Endothelial cell of umbilical vein (primary cell): ENCODE measurements at regions not wholly inside any gene's neighbourhood (a gene's known extent, or its start where the extent isn't known, plus 50 kb on each side); places are given as distances from the start of the nearest gene placed in this dataset.

Source experiments
- BruUV-seq: library from RNA; stranded (reverse); fragments of 400-500 nt; replicated peaks from 2 replicates; lab custom pipeline; 2021; lab: Mats Ljungman, UMichigan
- CTCF ChIA-PET: fragments of 300-600, 350-600 bp; sonication (Branson Sonifier 250); formaldehyde crosslinking; loops from one replicate; lab custom pipeline; 2021; ENCODE audit warnings: antibody characterized with exemption, inconsistent platforms; lab: Charles Lee
- POLR2A ChIA-PET: fragments of 300-600, 350-600 bp; sonication (Branson Sonifier 250); formaldehyde crosslinking; loops from one replicate; lab custom pipeline; 2021; ENCODE audit warnings: antibody characterized with exemption, inconsistent platforms; lab: Charles Lee
- DNase-seq: peaks from one replicate; pipeline ENCODE4 v3.0.0-alpha.2; 2011; ENCODE audit warnings: low read depth, low spot score
- FAIRE-seq: peaks from 2 replicates; lab custom pipeline; 2011; peaks lifted over from hg19 to GRCh38; lab: Jason Lieb, UNC
- H2AFZ ChIP-seq: 2 replicates; pipeline ENCODE4 v1.6.0; 2012; ENCODE audit warnings: low read depth, low read length, control low read depth, inconsistent platforms
- H3K27ac ChIP-seq: 2 replicates; pipeline ENCODE4 v1.5.1; 2011; ENCODE audit warnings: low read depth, mild to moderate bottlenecking, control low read depth, low read length, moderate library complexity; ENCODE audit not compliant: insufficient read depth
- H3K27me3 ChIP-seq, 2 experiments: 2 replicates each; pipeline versions ENCODE4 v1.6.0 to v1.6.1; 2011; ENCODE audit warnings: low read length in 2 of 2, mixed read lengths in 1 of 2; ENCODE audit not compliant: control insufficient read depth in 2 of 2, insufficient read depth in 2 of 2
- H3K36me3 ChIP-seq, 2 experiments: 2 replicates in 1 of 2; 3 replicates in 1 of 2; pipeline ENCODE4 v1.5.1; 2011; ENCODE audit warnings: low read length in 2 of 2, mild to moderate bottlenecking in 1 of 2, moderate library complexity in 1 of 2; ENCODE audit not compliant: control insufficient read depth in 2 of 2, insufficient read depth in 2 of 2; ENCODE audit errors: extremely low read depth in 1 of 2
- H3K4me1 ChIP-seq: 3 replicates; pipeline ENCODE4 v1.5.1; 2011; ENCODE audit warnings: mild to moderate bottlenecking, low read length; ENCODE audit not compliant: control insufficient read depth, insufficient read depth; ENCODE audit errors: extremely low read depth
- H3K4me2 ChIP-seq: 2 replicates; pipeline ENCODE4 v1.6.1; 2011; ENCODE audit warnings: low read length, control low read depth, mixed read lengths; ENCODE audit not compliant: insufficient read depth
- H3K4me3 ChIP-seq, 3 experiments: fragments of 200-600 bp in 1 of 3; sonication (generic), shearing (Covaris generic) in 1 of 3; replicated peaks in 1 of 3; 2 replicates each; pipeline ENCODE4 v1.5.1; 2011 to 2016; ENCODE audit warnings: control low read depth in 3 of 3, low read length in 3 of 3, mild to moderate bottlenecking in 2 of 3, inconsistent platforms in 1 of 3, low read depth in 1 of 3, moderate library complexity in 1 of 3; ENCODE audit not compliant: insufficient read depth in 1 of 3
- H3K79me2 ChIP-seq: 2 replicates; pipeline ENCODE4 v1.6.0; 2012; ENCODE audit warnings: low read length, inconsistent platforms; ENCODE audit not compliant: control insufficient read depth, insufficient read depth
- H3K9ac ChIP-seq: replicated peaks from 2 replicates; pipeline ENCODE3; 2011; ENCODE audit warnings: low read length, control low read depth; ENCODE audit not compliant: insufficient read depth; ENCODE audit errors: extremely low read depth
- H3K9me1 ChIP-seq: replicated peaks from 3 replicates; pipeline ENCODE4 v1.6.0; 2011; ENCODE audit warnings: mild to moderate bottlenecking, low read length; ENCODE audit not compliant: control insufficient read depth, insufficient read depth; ENCODE audit errors: extremely low read depth
- H3K9me3 ChIP-seq: replicated peaks from 2 replicates; pipeline ENCODE4 v1.5.1; 2012; ENCODE audit warnings: low read length, inconsistent platforms; ENCODE audit not compliant: control insufficient read depth, insufficient read depth
- H4K20me1 ChIP-seq: replicated peaks from 2 replicates; pipeline ENCODE3; 2011; ENCODE audit warnings: mild to moderate bottlenecking, low read length; ENCODE audit not compliant: control insufficient read depth, insufficient read depth; ENCODE audit errors: extremely low read depth
- CTCF ChIP-seq, 2 donors: IDR thresholded peaks; 1 replicate in 1 of 2; 2 replicates in 1 of 2; pipeline ENCODE4 v1.5.1; 2011; ENCODE audit warnings: low read length in 2 of 2, mild to moderate bottlenecking in 2 of 2, moderate library complexity in 2 of 2, control low read depth in 1 of 2, inconsistent platforms in 1 of 2, low read depth in 1 of 2; ENCODE audit not compliant: insufficient read depth in 1 of 2; ENCODE audit errors: extremely low read depth in 1 of 2
- EZH2 ChIP-seq: IDR thresholded peaks from 2 replicates; pipeline ENCODE4 v1.6.1; 2012; ENCODE audit warnings: borderline replicate concordance, low read depth, mild to moderate bottlenecking, moderate library complexity, low read length, inconsistent platforms; ENCODE audit not compliant: severe bottlenecking
- FOS ChIP-seq: IDR thresholded peaks from 2 replicates; pipeline ENCODE4 v1.6.1; 2011; ENCODE audit warnings: mild to moderate bottlenecking, low read length, moderate library complexity, borderline replicate concordance; ENCODE audit not compliant: insufficient read depth
- GATA2 ChIP-seq: IDR thresholded peaks from 2 replicates; pipeline ENCODE4 v1.7.0; 2011; ENCODE audit warnings: low read depth, mild to moderate bottlenecking, moderate library complexity, mixed read lengths, low read length; ENCODE audit not compliant: insufficient read length, insufficient read depth
- JUN ChIP-seq: IDR thresholded peaks from 2 replicates; pipeline ENCODE4 v1.6.1; 2011; ENCODE audit warnings: borderline replicate concordance, low read depth; ENCODE audit not compliant: insufficient read length, insufficient read depth
- MAX ChIP-seq: IDR thresholded peaks from 2 replicates; pipeline ENCODE4 v1.6.1; 2011; ENCODE audit not compliant: insufficient read depth, insufficient read length
- MYC ChIP-seq: IDR thresholded peaks from one replicate; pipeline ENCODE4 v1.6.1; 2011; ENCODE audit warnings: mild to moderate bottlenecking, low read depth, low read length
- POLR2A ChIP-seq: IDR thresholded peaks from 2 replicates; pipeline ENCODE4 v1.6.1; 2012; ENCODE audit warnings: low read depth, mild to moderate bottlenecking, control low read depth, low read length
- POLR2AphosphoS5 ChIP-seq: IDR thresholded peaks from 2 replicates; pipeline ENCODE4 v1.6.1; 2012; ENCODE audit warnings: low read depth, mild to moderate bottlenecking, control low read depth, low read length, moderate library complexity; ENCODE audit not compliant: insufficient read depth
- dilution Hi-C: fragments of 300-500 bp; cut with MboI; formaldehyde crosslinking; loops from one replicate; pipeline ENCODE4 v1.15.0; 2019; ENCODE audit warnings: low sequenced_read_pairs; ENCODE audit not compliant: extremely low pct_ligation_motif_present
- intact Hi-C: fragments of 100-400 bp; cut with micrococcal nuclease; formaldehyde crosslinking; loops from one replicate; pipeline ENCODE4 v1.10.0; 2022

- TF ChIP-seq POLR2A (no peak), POLR2AphosphoS5 (no peak), FOS (no peak), EZH2 (no peak), MYC (no peak), GATA2 (no peak), JUN (no peak), MAX (no peak), CTCF (IDR thresholded peaks at IDR 0.05; ENCODE audit: extremely low read depth in 1 of 2, insufficient read depth in 1 of 2, low read depth in 1 of 2, low read length in 2 of 2) (no peak)
- DNase-seq (no peak), FAIRE-seq (no peak)
- no peak overlapping the region for H3K27ac ChIP-seq
- H3K4me3 ChIP-seq = no peak overlapping the region
- no peak overlapping the region for H2AFZ ChIP-seq
- no TSS peak for BruUV-seq
- H3K4me1 ChIP-seq = no peaks in the 10 kb centered on the region
- H3K9me1 ChIP-seq = no peaks in the 10 kb centered on the region
- POLR2A ChIA-PET = no interaction called here
- H3K36me3 ChIP-seq = no peaks in the 10 kb centered on the region
- no peaks in the 10 kb centered on the region for H4K20me1 ChIP-seq
- dilution Hi-C loops (no loop called here), intact Hi-C loops (no loop called here)
- no peaks in the 10 kb centered on the region for H3K27me3 ChIP-seq
- no peak overlapping the region for H3K9ac ChIP-seq
- no peaks in the 10 kb centered on the region for H3K79me2 ChIP-seq
- no peak overlapping the region for H3K4me2 ChIP-seq
- CTCF ChIA-PET = no interaction called here
- H3K9me3 ChIP-seq = no peaks in the 10 kb centered on the region
Measured at GRCh38 chr1:88537787-88538186, 146.3 kb upstream of the PKN2 start.
